B cell (primary cell): ENCODE measurements at regions not wholly inside any gene's neighbourhood (a gene's known extent, or its start where the extent isn't known, plus 50 kb on each side); places are given as distances from the start of the nearest gene placed in this dataset.

Experiments
- ATAC-seq: fragments of 200-7000 bp; cut with Tn5 transposase; one replicate; pipeline ENCODE4 v1.10.0; 2021; ENCODE audit warnings: low read depth, mild to moderate bottlenecking, moderate number of reproducible peaks, moderate library complexity
- CTCF ChIA-PET: fragments of 350-600 bp; sonication (Branson Sonifier 250); formaldehyde crosslinking; loops from one replicate; lab custom pipeline; 2021; ENCODE audit warnings: antibody characterized with exemption, inconsistent platforms; lab: Charles Lee
- POLR2A ChIA-PET: fragments of 350-600 bp; sonication (Branson Sonifier 250); formaldehyde crosslinking; loops from one replicate; lab custom pipeline; 2021; ENCODE audit warnings: antibody characterized with exemption; lab: Charles Lee
- DNase-seq: peaks from one replicate; pipeline ENCODE4 v3.0.0; 2013
- H2AFZ ChIP-seq: 2 replicates; pipeline ENCODE4 v1.6.1; 2012; ENCODE audit warnings: mild to moderate bottlenecking, low read depth, low read length; ENCODE audit not compliant: insufficient read depth, poor library complexity, severe bottlenecking
- H3K27ac ChIP-seq, 2 donors: 1 replicate in 1 of 2; 2 replicates in 1 of 2; pipeline ENCODE4 v1.5.1; 2012 to 2013; ENCODE audit warnings: low read length in 2 of 2, mild to moderate bottlenecking in 2 of 2, moderate library complexity in 1 of 2
- H3K27me3 ChIP-seq, 4 experiments: fragments of 200-600 bp in 1 of 4; sonication (generic) in 1 of 4; replicated peaks in 1 of 4; 1 replicate in 2 of 4; 2 replicates in 2 of 4; pipeline versions ENCODE4 v1.6.1 to v1.7.0; 2013 to 2016; ENCODE audit warnings: low read length in 3 of 4, mild to moderate bottlenecking in 2 of 4, mixed read lengths in 1 of 4, moderate library complexity in 1 of 4; ENCODE audit not compliant: insufficient read depth in 4 of 4, control insufficient read depth in 3 of 4; ENCODE audit errors: control extremely low read depth in 1 of 4
- H3K36me3 ChIP-seq, 2 experiments: replicated peaks in 1 of 2; 1 replicate in 1 of 2; 2 replicates in 1 of 2; pipeline versions ENCODE4 v1.6.1 to v1.7.1; 2013; ENCODE audit warnings: low read length in 1 of 2; ENCODE audit not compliant: insufficient read depth in 2 of 2, control insufficient read depth in 1 of 2; ENCODE audit errors: control extremely low read depth in 1 of 2, extremely low read depth in 1 of 2
- H3K4me1 ChIP-seq, 2 donors: fragments of 200-600 bp in 1 of 2; sonication (generic) in 1 of 2; 1 replicate in 1 of 2; 2 replicates in 1 of 2; pipeline versions ENCODE4 v1.5.1 to v1.6.1; 2013 to 2017; ENCODE audit warnings: low read length in 2 of 2; ENCODE audit not compliant: control insufficient read depth in 2 of 2, insufficient read depth in 2 of 2
- H3K4me2 ChIP-seq: replicated peaks from 2 replicates; pipeline ENCODE3; 2012; ENCODE audit warnings: mild to moderate bottlenecking, low read depth, low read length; ENCODE audit not compliant: poor library complexity, severe bottlenecking
- H3K4me3 ChIP-seq, 5 experiments: fragments of 200-600 bp in 1 of 5; sonication (generic) in 1 of 5; 1 replicate in 3 of 5; 2 replicates in 2 of 5; pipeline versions ENCODE4 v1.5.1 to v1.7.0; 2011 to 2016; ENCODE audit warnings: low read length in 4 of 5, mild to moderate bottlenecking in 4 of 5, low read depth in 2 of 5, control low read depth in 1 of 5, moderate library complexity in 1 of 5; ENCODE audit not compliant: insufficient read depth in 1 of 5; ENCODE audit errors: control extremely low read depth in 1 of 5, extremely low read depth in 1 of 5
- H3K79me2 ChIP-seq: fragments of 200-600 bp; sonication (generic); one replicate; pipeline ENCODE4 v1.6.0; 2016; ENCODE audit warnings: low read length; ENCODE audit not compliant: control insufficient read depth, insufficient read depth
- H3K9ac ChIP-seq: fragments of 200-600 bp; sonication (generic); 2 replicates; pipeline ENCODE4 v1.6.1; 2017; ENCODE audit warnings: mild to moderate bottlenecking, low read length, moderate library complexity
- H3K9me3 ChIP-seq, 3 donors: one replicate each; pipeline versions ENCODE4 v1.6.1 to v1.7.1; 2013; ENCODE audit warnings: low read length in 2 of 3; ENCODE audit not compliant: control insufficient read depth in 2 of 3, insufficient read depth in 1 of 3; ENCODE audit errors: control extremely low read depth in 1 of 3
- H4K20me1 ChIP-seq: 2 replicates; pipeline ENCODE4 v1.6.0; 2012; ENCODE audit warnings: mild to moderate bottlenecking, low read length; ENCODE audit not compliant: insufficient read depth, control insufficient read depth, poor library complexity, severe bottlenecking
- H3K27ac Mint-ChIP-seq: one replicate; pipeline ENCODE4 v1.8.0; 2021; ENCODE audit warnings: mixed read lengths
- H3K27me3 Mint-ChIP-seq: one replicate; pipeline ENCODE4 v1.8.0; 2021; ENCODE audit warnings: mixed read lengths
- H3K4me1 Mint-ChIP-seq: one replicate; pipeline ENCODE4 v1.8.0; 2021; ENCODE audit warnings: mixed read lengths
- H3K4me3 Mint-ChIP-seq: one replicate; pipeline ENCODE4 v1.8.0; 2021; ENCODE audit warnings: mixed read lengths
- H3K9me3 Mint-ChIP-seq: one replicate; pipeline ENCODE4 v1.8.0; 2022; ENCODE audit warnings: mixed read lengths; ENCODE audit not compliant: insufficient read depth
- CTCF ChIP-seq: fragments of 200-600 bp; IDR thresholded peaks from one replicate; pipeline ENCODE4 v1.8.0; 2022; ENCODE audit warnings: antibody characterized with exemption, mild to moderate bottlenecking
- EZH2 ChIP-seq: IDR thresholded peaks from 2 replicates; pipeline ENCODE4 v1.6.1; 2012; ENCODE audit warnings: borderline replicate concordance, low read depth, mild to moderate bottlenecking, moderate library complexity, low read length; ENCODE audit not compliant: insufficient read depth, poor library complexity, severe bottlenecking
- WGBS: methylation state at CpG from one replicate; pipeline ENCODE4 v1.1.5; 2013; ENCODE audit warnings: missing lambda C conversion rate; ENCODE audit not compliant: insufficient coverage; 5-methylcytosine and 5-hydroxymethylcytosine counted together
- intact Hi-C: fragments of 100-400 bp; cut with micrococcal nuclease; formaldehyde crosslinking; loops from one replicate; pipeline ENCODE4 v1.10.0; 2022

GRCh38 chr15:61344293-61344692 lies 115.2 kb upstream of the RORA start:
- ChIA-PET CTCF (no interaction called here), POLR2A (no interaction called here)
- TF ChIP-seq CTCF, result no peak
- TF ChIP-seq EZH2, result no peak
- H3K27ac Mint-ChIP-seq, result no peak overlapping the region
- H3K4me2 ChIP-seq, result no peak overlapping the region
- peaks cover 2% of the 10 kb centered on the region for H3K9me3 Mint-ChIP-seq
- H3K4me3 ChIP-seq, result no peak overlapping the region
- WGBS, result no CpG with 5 or more reads among the region's 2 CpGs
- H3K4me1 ChIP-seq, result no peaks in the 10 kb centered on the region
- no peaks in the 10 kb centered on the region for H3K4me1 Mint-ChIP-seq
- H3K27ac ChIP-seq, result no peak overlapping the region
- no peaks in the 10 kb centered on the region for H3K9me3 ChIP-seq
- no peaks in the 10 kb centered on the region for H3K27me3 ChIP-seq
- no peaks in the 10 kb centered on the region for H3K36me3 ChIP-seq
- no peak overlapping the region for H2AFZ ChIP-seq
- DNase-seq (no peak), ATAC-seq (no peak)
- H4K20me1 ChIP-seq, result no peaks in the 10 kb centered on the region
- H3K27me3 Mint-ChIP-seq, result peaks cover 3% of the 10 kb centered on the region
- no peak overlapping the region for H3K4me3 Mint-ChIP-seq
- no peak overlapping the region for H3K9ac ChIP-seq
- intact Hi-C loops, result no loop called here
- H3K79me2 ChIP-seq, result no peaks in the 10 kb centered on the region

- H3K36me3 ChIP-seq, result no peaks in the 10 kb centered on the region
- H2AFZ ChIP-seq, result no peak overlapping the region
- H3K27me3 ChIP-seq, result no peaks in the 10 kb centered on the region
- no peak for DNase-seq
- no peaks in the 10 kb centered on the region for H3K4me1 ChIP-seq
- no peak overlapping the region for H3K4me2 ChIP-seq
- POLR2A ChIA-PET, result no interaction called here
- no peak overlapping the region for H3K27ac Mint-ChIP-seq
- no peak overlapping the region for H3K27ac ChIP-seq
- no peak for ATAC-seq
- H3K4me3 ChIP-seq, result no peak overlapping the region
- no peaks in the 10 kb centered on the region for H3K79me2 ChIP-seq
- H3K9ac ChIP-seq, result no peak overlapping the region
- no peaks in the 10 kb centered on the region for H4K20me1 ChIP-seq
- H3K9me3 ChIP-seq, result no peaks in the 10 kb centered on the region
- intact Hi-C loops, result no loop called here
- TF ChIP-seq EZH2 (no peak), CTCF (no peak)
- CTCF ChIA-PET, result no interaction called here
- peaks cover 2% of the 10 kb centered on the region for H3K9me3 Mint-ChIP-seq
- H3K4me1 Mint-ChIP-seq, result no peaks in the 10 kb centered on the region
- H3K27me3 Mint-ChIP-seq, result peaks cover 6% of the 10 kb centered on the region
- no peak overlapping the region for H3K4me3 Mint-ChIP-seq
- 94% methylated on average over 1 of the region's 2 CpGs for WGBS
These were observed 113.3 kb upstream of the RORA start for GRCh38 chr15:61342390-61342789.
